Astrocyte of the spinal cord (primary cell): ENCODE measurements at regions not wholly inside any gene's neighbourhood (a gene's known extent, or its start where the extent isn't known, plus 50 kb on each side); places are given as distances from the start of the nearest gene placed in this dataset.

Experiments
- DNase-seq: peaks from one replicate; pipeline ENCODE4 v3.0.0; 2011; ENCODE audit warnings: low read depth, low spot score
- H3K4me3 ChIP-seq: 2 replicates; pipeline ENCODE4 v1.5.1; 2011; ENCODE audit warnings: low read depth, mild to moderate bottlenecking, low read length, moderate library complexity
- CTCF ChIP-seq: IDR thresholded peaks from 2 replicates; pipeline ENCODE4 v1.5.1; 2012; ENCODE audit warnings: low read depth, mild to moderate bottlenecking, low read length, inconsistent platforms
- in situ Hi-C: cut with HindIII; loops from 2 replicates; pipeline ENCODE4 v1.10.0; 2017; ENCODE audit warnings: low sequenced_read_pairs

- no peak for TF ChIP-seq CTCF
- H3K4me3 ChIP-seq, result no peak overlapping the region
- in situ Hi-C loops, result no loop called here
- no peak for DNase-seq
These were observed 510.6 kb upstream of the PPP2R3A start for GRCh38 chr3:135454890-135455289.

DNA sequence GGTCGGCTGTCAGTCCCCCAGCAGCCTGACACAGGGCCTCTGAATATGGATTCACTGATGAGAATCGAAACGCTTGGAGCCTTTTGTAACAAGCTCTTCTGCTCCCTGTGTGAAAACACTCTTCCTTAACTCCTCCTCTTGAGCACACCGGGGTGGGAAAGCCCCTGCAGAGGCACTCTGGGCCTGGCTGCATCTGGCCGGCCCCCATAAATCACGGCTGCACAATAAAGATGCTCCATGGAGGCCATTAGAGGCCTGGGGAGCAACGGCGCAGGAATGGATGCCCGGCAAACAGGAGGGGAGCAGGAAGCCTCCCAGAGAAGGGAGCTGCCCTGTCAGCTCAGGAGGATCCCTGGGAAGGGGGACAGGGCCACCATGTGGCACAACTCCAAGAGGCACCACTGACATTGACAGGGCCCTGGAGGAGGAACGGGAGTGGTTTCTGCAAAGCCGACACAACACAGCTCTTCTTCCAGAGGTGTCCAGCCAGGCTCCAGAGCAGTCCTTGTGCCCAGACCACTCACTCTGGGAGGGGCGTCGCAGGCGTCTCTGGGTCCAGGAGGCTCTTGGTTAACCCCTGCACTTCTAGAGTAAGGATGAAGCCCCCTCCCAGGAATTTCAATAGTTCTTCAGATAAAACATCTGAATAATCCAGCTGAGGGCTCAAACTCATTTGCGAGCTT lies 509.3 kb upstream of the PPP2R3A start:
- no peak for DNase-seq
- in situ Hi-C loops, result no loop called here
- TF ChIP-seq CTCF, result no peak
- no peak overlapping the region for H3K4me3 ChIP-seq

GRCh38 chr3:135458541-135459322 lies 506.8 kb upstream of the PPP2R3A start:
- H3K4me3 ChIP-seq, result no peak overlapping the region
- in situ Hi-C loops, result no loop called here
- no peak for TF ChIP-seq CTCF
- no peak for DNase-seq

- no peak for TF ChIP-seq CTCF
- DNase-seq, result no peak
- H3K4me3 ChIP-seq, result no peak overlapping the region
- in situ Hi-C loops, result no loop called here
These were observed 505.3 kb upstream of the PPP2R3A start for GRCh38 chr3:135460273-135460672.

GRCh38 chr3:135471911-135472310 lies 493.6 kb upstream of the PPP2R3A start:
- no peak for DNase-seq
- in situ Hi-C loops, result no loop called here
- H3K4me3 ChIP-seq, result no peak overlapping the region
- TF ChIP-seq CTCF, result no peak

GRCh38 chr3:135473449-135473848 lies 492.1 kb upstream of the PPP2R3A start:
- no peak for DNase-seq
- in situ Hi-C loops, result no loop called here
- no peak for TF ChIP-seq CTCF
- H3K4me3 ChIP-seq, result no peak overlapping the region
